ENCODE measurements at regions not wholly inside any gene's neighbourhood (a gene's known extent, or its start where the extent isn't known, plus 50 kb on each side); places are given as distances from the start of the nearest gene placed in this dataset.
"Not testable (repeated sequence)": the region's sequence is repeated elsewhere in the genome, so short reads cannot be mapped to it uniquely, and the experiment has no call there.

- in situ Hi-C loops (cut with HindIII; ENCODE audit: low pct_unique_long_range_greater_than_20kb, low sequenced_read_pairs): no loop called here
- DNase-seq (ENCODE audit: low read depth, low spot score): peak; percentile 28
Observed at GRCh38 chr12:33514893-33515292, 75.3 kb upstream of the SYT10 start.

GRCh38 chr12:33519566-33519965 is 79.9 kb upstream of the SYT10 start:
- in situ Hi-C loops (cut with HindIII; ENCODE audit: low pct_unique_long_range_greater_than_20kb, low sequenced_read_pairs): no loop called here
- DNase-seq (ENCODE audit: low read depth, low spot score): no peak

GRCh38 chr12:33520505-33521302 is 81.1 kb upstream of the SYT10 start:
- DNase-seq (ENCODE audit: low read depth, low spot score); in situ Hi-C loops (cut with HindIII; ENCODE audit: low pct_unique_long_range_greater_than_20kb, low sequenced_read_pairs): not testable (repeated sequence)

- in situ Hi-C loops (cut with HindIII; ENCODE audit: low pct_unique_long_range_greater_than_20kb, low sequenced_read_pairs): no loop called here
- no peak for DNase-seq (ENCODE audit: low read depth, low spot score)
Observed at GRCh38 chr12:33529031-33529430, 89.4 kb upstream of the SYT10 start.

- DNase-seq (ENCODE audit: low read depth, low spot score): no peak
- in situ Hi-C loops (cut with HindIII; ENCODE audit: low pct_unique_long_range_greater_than_20kb, low sequenced_read_pairs): no loop called here
Observed at GRCh38 chr12:33529810-33530209, 90.2 kb upstream of the SYT10 start.

- no peak for DNase-seq (ENCODE audit: low read depth, low spot score)
- in situ Hi-C loops (cut with HindIII; ENCODE audit: low pct_unique_long_range_greater_than_20kb, low sequenced_read_pairs): no loop called here
Observed at GRCh38 chr12:33531261-33531660, 91.6 kb upstream of the SYT10 start.

GRCh38 chr12:33533527-33533926 is 93.9 kb upstream of the SYT10 start:
- in situ Hi-C loops (cut with HindIII; ENCODE audit: low pct_unique_long_range_greater_than_20kb, low sequenced_read_pairs): no loop called here
- no peak for DNase-seq (ENCODE audit: low read depth, low spot score)

GRCh38 chr12:33536431-33536830 is 96.8 kb upstream of the SYT10 start:
- DNase-seq (ENCODE audit: low read depth, low spot score): no peak
- in situ Hi-C loops (cut with HindIII; ENCODE audit: low pct_unique_long_range_greater_than_20kb, low sequenced_read_pairs): no loop called here

GRCh38 chr12:33546004-33546403 is 106.4 kb upstream of the SYT10 start:
- in situ Hi-C loops (cut with HindIII; ENCODE audit: low pct_unique_long_range_greater_than_20kb, low sequenced_read_pairs): no loop called here
- no peak for DNase-seq (ENCODE audit: low read depth, low spot score)

- no peak for DNase-seq (ENCODE audit: low read depth, low spot score)
- in situ Hi-C loops (cut with HindIII; ENCODE audit: low pct_unique_long_range_greater_than_20kb, low sequenced_read_pairs): no loop called here
Observed at GRCh38 chr12:33547084-33547483, 107.5 kb upstream of the SYT10 start.

GRCh38 chr12:33550214-33550613 is 110.6 kb upstream of the SYT10 start:
- DNase-seq (ENCODE audit: low read depth, low spot score); in situ Hi-C loops (cut with HindIII; ENCODE audit: low pct_unique_long_range_greater_than_20kb, low sequenced_read_pairs): not testable (repeated sequence)

GRCh38 chr12:33551006-33551405 is 111.4 kb upstream of the SYT10 start:
- in situ Hi-C loops (cut with HindIII; ENCODE audit: low pct_unique_long_range_greater_than_20kb, low sequenced_read_pairs): no loop called here
- DNase-seq (ENCODE audit: low read depth, low spot score): no peak

GRCh38 chr12:33555128-33555527 is 115.5 kb upstream of the SYT10 start:
- in situ Hi-C loops (cut with HindIII; ENCODE audit: low pct_unique_long_range_greater_than_20kb, low sequenced_read_pairs): no loop called here

GRCh38 chr12:33560653-33561208 is 121.1 kb upstream of the SYT10 start:
- no peak for DNase-seq (ENCODE audit: low read depth, low spot score)
- in situ Hi-C loops (cut with HindIII; ENCODE audit: low pct_unique_long_range_greater_than_20kb, low sequenced_read_pairs): no loop called here

More at GRCh38 chr12:33555128-33555527, 115.5 kb upstream of the SYT10 start:
- no peak for DNase-seq (ENCODE audit: low read depth, low spot score)

GRCh38 chr12:33562401-33562800 is 122.8 kb upstream of the SYT10 start:
- in situ Hi-C loops (cut with HindIII; ENCODE audit: low pct_unique_long_range_greater_than_20kb, low sequenced_read_pairs): no loop called here
- DNase-seq (ENCODE audit: low read depth, low spot score): no peak

- in situ Hi-C loops (cut with HindIII; ENCODE audit: low pct_unique_long_range_greater_than_20kb, low sequenced_read_pairs): no loop called here
- DNase-seq (ENCODE audit: low read depth, low spot score): no peak
Observed at GRCh38 chr12:33566403-33566802, 126.8 kb upstream of the SYT10 start.

- in situ Hi-C loops (cut with HindIII; ENCODE audit: low pct_unique_long_range_greater_than_20kb, low sequenced_read_pairs): no loop called here
- DNase-seq (ENCODE audit: low read depth, low spot score): no peak
Observed at GRCh38 chr12:33575346-33575745, 135.7 kb upstream of the SYT10 start.

- peak; percentile 62 for DNase-seq (ENCODE audit: low read depth, low spot score)
- in situ Hi-C loops (cut with HindIII; ENCODE audit: low pct_unique_long_range_greater_than_20kb, low sequenced_read_pairs): no loop called here
Observed at GRCh38 chr12:33581613-33582122, 142.0 kb upstream of the SYT10 start.

GRCh38 chr12:33586576-33586975 is 147.0 kb upstream of the SYT10 start:
- no peak for DNase-seq (ENCODE audit: low read depth, low spot score)
- in situ Hi-C loops (cut with HindIII; ENCODE audit: low pct_unique_long_range_greater_than_20kb, low sequenced_read_pairs): no loop called here
